ENCODE measurements at regions not wholly inside any gene's neighbourhood (a gene's known extent, or its start where the extent isn't known, plus 50 kb on each side); places are given as distances from the start of the nearest gene placed in this dataset.

DNA sequence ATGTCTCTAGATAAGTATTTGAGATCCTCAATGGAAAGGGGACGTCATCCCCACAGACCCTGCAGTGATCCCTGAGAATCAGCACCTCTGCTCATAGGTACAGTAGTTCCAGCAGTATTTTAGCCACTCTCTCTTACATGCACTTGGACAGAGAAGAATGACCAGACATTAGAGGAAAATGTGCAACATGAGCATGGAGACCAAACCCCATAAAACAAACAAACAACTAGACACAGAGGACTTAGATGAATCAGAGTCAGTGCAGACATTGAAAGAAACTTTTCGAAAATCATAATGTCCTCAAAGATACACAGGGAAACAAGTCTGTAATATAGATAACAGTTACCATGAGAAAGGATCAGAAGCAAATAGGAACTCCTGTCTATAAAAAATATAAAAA is 108.2 kb downstream of the LYPLAL1 start (continued):
- TF ChIP-seq ZNF610 (tag by site-specific recombination; IDR thresholded peaks at IDR 0.05; ENCODE audit: borderline replicate concordance) (no peak), ZNF202 (tag by site-specific recombination; IDR thresholded peaks at IDR 0.05; ENCODE audit: borderline replicate concordance) (no peak)
- TF ChIP-seq, protein P1, sequence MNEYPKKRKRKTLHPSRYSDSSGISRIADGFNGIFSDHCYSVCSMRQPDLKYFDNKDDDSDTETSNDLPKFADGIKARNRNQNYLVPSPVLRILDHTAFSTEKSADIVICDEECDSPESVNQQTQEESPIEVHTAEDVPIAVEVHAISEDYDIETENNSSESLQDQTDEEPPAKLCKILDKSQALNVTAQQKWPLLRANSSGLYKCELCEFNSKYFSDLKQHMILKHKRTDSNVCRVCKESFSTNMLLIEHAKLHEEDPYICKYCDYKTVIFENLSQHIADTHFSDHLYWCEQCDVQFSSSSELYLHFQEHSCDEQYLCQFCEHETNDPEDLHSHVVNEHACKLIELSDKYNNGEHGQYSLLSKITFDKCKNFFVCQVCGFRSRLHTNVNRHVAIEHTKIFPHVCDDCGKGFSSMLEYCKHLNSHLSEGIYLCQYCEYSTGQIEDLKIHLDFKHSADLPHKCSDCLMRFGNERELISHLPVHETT (tag by site-specific recombination; IDR thresholded peaks at IDR 0.05), result no peak
- TF ChIP-seq, protein P2, sequence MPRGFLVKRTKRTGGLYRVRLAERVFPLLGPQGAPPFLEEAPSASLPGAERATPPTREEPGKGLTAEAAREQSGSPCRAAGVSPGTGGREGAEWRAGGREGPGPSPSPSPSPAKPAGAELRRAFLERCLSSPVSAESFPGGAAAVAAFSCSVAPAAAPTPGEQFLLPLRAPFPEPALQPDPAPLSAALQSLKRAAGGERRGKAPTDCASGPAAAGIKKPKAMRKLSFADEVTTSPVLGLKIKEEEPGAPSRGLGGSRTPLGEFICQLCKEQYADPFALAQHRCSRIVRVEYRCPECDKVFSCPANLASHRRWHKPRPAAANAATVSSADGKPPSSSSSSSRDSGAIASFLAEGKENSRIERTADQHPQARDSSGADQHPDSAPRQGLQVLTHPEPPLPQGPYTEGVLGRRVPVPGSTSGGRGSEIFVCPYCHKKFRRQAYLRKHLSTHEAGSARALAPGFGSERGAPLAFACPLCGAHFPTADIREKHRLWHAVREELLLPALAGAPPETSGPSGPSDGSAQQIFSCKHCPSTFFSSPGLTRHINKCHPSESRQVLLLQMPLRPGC (tag by site-specific recombination; IDR thresholded peaks at IDR 0.05), result no peak

DNA sequence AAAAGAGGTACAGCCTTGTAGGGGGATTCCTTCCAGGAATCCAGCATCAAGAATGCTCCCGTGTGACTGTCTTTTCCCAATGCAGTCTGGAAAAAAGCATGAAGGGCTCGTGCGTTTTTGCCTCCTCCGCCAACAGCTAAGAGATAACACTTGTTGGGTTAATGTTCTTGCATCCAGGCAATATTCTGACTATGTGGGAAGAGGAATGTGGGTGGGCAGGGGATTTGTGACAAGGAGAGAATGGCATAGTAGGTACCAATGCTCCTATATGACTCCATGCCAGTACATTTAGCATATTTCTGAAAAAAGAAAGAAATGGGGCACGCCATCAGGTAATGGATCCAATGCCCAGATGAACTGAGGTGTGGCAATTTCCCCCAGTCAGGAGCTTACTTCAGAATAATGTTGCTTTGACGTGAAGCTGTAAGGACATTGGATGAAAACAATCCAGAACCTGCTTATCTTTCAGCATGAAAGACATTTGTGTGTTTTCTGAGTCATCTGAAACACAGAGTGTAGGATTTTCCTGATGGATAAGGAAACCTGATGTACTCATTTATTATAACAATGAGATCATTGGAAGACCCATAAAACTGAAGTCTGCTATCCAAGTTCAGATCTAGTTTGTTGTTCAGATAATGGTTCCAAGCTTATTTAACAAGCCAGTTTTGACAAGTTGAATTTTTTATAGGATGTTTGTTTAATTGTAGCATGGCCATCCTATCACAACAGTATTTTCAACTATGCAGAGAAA is 105.5 kb downstream of the LYPLAL1 start:
- Histone ChIP-seq H3K36me3 (ENCODE audit: control insufficient read depth in 2 of 2, insufficient read depth in 1 of 2, low read length in 2 of 2) (no peaks in the 10 kb centered on the region), H3K9me3 (ENCODE audit: control insufficient read depth, insufficient read depth, low read depth, low read length) (no peaks in the 10 kb centered on the region), H3K4me1 (ENCODE audit: control insufficient read depth, insufficient read depth, low read length) (peaks cover 12% of the 10 kb centered on the region; the same call in 1 of the 2 replicates), H3K4me3 (ENCODE audit: low read depth, low read length) (no peak overlapping the region), H3K27ac (ENCODE audit: extremely low read depth, low read depth, low read length) (peak overlapping the region; percentile 67)
- CTCF ChIA-PET, result interaction anchor here (0.6 to 1.3 kb wide), 2 partner anchors 73 to 533 kb away, joined by 3 read pairs; no protein-coding TSS in a partner anchor
- POLR2A ChIA-PET, result interaction anchor here (0.5 kb wide), 1 partner anchor 8 kb away, joined by 4 read pairs; no protein-coding TSS in a partner anchor
- TF ChIP-seq ZNF558 (tag by site-specific recombination; IDR thresholded peaks at IDR 0.05) (peak; percentile 76; the same call in 1 of the 2 replicates), OSR2 (tag by site-specific recombination; IDR thresholded peaks at IDR 0.05) (peak; percentile 82), ZNF211 (tag by site-specific recombination; IDR thresholded peaks at IDR 0.05; ENCODE audit: low read depth) (no peak), ZNF146 (tag by site-specific recombination; IDR thresholded peaks at IDR 0.05) (peak; percentile 62), ZNF37A (tag by site-specific recombination; IDR thresholded peaks at IDR 0.05) (no peak), ZNF510 (tag by site-specific recombination; IDR thresholded peaks at IDR 0.05; ENCODE audit: insufficient replicate concordance) (peak; percentile 21), EGR2 (tag by site-specific recombination; IDR thresholded peaks at IDR 0.05; ENCODE audit: low read depth) (peak; percentile 73), ZNF10 (tag by site-specific recombination; IDR thresholded peaks at IDR 0.05) (peak; percentile 84), SCRT1 (tag by site-specific recombination; IDR thresholded peaks at IDR 0.05; ENCODE audit: borderline replicate concordance) (no peak), ZNF391 (tag by site-specific recombination; IDR thresholded peaks at IDR 0.05; ENCODE audit: borderline replicate concordance, low read depth) (peak; percentile 51)
- TF ChIP-seq, protein P3, sequence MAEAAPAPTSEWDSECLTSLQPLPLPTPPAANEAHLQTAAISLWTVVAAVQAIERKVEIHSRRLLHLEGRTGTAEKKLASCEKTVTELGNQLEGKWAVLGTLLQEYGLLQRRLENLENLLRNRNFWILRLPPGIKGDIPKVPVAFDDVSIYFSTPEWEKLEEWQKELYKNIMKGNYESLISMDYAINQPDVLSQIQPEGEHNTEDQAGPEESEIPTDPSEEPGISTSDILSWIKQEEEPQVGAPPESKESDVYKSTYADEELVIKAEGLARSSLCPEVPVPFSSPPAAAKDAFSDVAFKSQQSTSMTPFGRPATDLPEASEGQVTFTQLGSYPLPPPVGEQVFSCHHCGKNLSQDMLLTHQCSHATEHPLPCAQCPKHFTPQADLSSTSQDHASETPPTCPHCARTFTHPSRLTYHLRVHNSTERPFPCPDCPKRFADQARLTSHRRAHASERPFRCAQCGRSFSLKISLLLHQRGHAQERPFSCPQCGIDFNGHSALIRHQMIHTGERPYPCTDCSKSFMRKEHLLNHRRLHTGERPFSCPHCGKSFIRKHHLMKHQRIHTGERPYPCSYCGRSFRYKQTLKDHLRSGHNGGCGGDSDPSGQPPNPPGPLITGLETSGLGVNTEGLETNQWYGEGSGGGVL (tag by site-specific recombination; IDR thresholded peaks at IDR 0.05), result peak; percentile 73
- TF ChIP-seq, protein P4, sequence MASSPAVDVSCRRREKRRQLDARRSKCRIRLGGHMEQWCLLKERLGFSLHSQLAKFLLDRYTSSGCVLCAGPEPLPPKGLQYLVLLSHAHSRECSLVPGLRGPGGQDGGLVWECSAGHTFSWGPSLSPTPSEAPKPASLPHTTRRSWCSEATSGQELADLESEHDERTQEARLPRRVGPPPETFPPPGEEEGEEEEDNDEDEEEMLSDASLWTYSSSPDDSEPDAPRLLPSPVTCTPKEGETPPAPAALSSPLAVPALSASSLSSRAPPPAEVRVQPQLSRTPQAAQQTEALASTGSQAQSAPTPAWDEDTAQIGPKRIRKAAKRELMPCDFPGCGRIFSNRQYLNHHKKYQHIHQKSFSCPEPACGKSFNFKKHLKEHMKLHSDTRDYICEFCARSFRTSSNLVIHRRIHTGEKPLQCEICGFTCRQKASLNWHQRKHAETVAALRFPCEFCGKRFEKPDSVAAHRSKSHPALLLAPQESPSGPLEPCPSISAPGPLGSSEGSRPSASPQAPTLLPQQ (tag by site-specific recombination; IDR thresholded peaks at IDR 0.05), result peak; percentile 74
- TF ChIP-seq, protein P5, sequence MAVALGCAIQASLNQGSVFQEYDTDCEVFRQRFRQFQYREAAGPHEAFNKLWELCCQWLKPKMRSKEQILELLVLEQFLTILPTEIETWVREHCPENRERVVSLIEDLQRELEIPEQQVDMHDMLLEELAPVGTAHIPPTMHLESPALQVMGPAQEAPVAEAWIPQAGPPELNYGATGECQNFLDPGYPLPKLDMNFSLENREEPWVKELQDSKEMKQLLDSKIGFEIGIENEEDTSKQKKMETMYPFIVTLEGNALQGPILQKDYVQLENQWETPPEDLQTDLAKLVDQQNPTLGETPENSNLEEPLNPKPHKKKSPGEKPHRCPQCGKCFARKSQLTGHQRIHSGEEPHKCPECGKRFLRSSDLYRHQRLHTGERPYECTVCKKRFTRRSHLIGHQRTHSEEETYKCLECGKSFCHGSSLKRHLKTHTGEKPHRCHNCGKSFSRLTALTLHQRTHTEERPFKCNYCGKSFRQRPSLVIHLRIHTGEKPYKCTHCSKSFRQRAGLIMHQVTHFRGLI (tag by site-specific recombination; IDR thresholded peaks at IDR 0.05), result peak; percentile 15; the same call in 1 of the 2 replicates
- TF ChIP-seq, protein P6, sequence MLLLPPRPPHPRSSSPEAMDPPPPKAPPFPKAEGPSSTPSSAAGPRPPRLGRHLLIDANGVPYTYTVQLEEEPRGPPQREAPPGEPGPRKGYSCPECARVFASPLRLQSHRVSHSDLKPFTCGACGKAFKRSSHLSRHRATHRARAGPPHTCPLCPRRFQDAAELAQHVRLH (tag by site-specific recombination; IDR thresholded peaks at IDR 0.05), result peak; percentile 39; the same call in 1 of the 2 replicates
- TF ChIP-seq, protein P7, sequence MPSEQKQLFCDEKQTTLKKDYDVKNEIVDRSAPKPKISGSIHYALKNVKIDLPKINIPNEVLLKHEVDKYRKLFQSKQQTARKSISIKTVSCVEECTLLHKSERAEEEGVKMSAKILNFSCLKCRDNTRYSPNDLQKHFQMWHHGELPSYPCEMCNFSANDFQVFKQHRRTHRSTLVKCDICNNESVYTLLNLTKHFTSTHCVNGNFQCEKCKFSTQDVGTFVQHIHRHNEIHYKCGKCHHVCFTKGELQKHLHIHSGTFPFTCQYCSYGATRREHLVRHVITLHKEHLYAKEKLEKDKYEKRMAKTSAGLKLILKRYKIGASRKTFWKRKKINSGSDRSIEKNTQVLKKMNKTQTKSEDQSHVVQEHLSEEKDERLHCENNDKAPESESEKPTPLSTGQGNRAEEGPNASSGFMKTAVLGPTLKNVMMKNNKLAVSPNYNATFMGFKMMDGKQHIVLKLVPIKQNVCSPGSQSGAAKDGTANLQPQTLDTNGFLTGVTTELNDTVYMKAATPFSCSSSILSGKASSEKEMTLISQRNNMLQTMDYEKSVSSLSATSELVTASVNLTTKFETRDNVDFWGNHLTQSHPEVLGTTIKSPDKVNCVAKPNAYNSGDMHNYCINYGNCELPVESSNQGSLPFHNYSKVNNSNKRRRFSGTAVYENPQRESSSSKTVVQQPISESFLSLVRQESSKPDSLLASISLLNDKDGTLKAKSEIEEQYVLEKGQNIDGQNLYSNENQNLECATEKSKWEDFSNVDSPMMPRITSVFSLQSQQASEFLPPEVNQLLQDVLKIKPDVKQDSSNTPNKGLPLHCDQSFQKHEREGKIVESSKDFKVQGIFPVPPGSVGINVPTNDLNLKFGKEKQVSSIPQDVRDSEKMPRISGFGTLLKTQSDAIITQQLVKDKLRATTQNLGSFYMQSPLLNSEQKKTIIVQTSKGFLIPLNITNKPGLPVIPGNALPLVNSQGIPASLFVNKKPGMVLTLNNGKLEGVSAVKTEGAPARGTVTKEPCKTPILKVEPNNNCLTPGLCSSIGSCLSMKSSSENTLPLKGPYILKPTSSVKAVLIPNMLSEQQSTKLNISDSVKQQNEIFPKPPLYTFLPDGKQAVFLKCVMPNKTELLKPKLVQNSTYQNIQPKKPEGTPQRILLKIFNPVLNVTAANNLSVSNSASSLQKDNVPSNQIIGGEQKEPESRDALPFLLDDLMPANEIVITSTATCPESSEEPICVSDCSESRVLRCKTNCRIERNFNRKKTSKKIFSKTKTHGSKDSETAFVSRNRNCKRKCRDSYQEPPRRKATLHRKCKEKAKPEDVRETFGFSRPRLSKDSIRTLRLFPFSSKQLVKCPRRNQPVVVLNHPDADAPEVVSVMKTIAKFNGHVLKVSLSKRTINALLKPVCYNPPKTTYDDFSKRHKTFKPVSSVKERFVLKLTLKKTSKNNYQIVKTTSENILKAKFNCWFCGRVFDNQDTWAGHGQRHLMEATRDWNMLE (tag by site-specific recombination; conservative IDR thresholded peaks at IDR 0.05; ENCODE audit: low read depth), result 0 out of 2 replicates have a peak, but pooled peaks have one; percentile 53
